Adrenal gland (tissue), 5 donors: ENCODE measurements at regions not wholly inside any gene's neighbourhood (a gene's known extent, or its start where the extent isn't known, plus 50 kb on each side); places are given as distances from the start of the nearest gene placed in this dataset.

Experiments
- POLR2A ChIP-seq, 2 donors: fragments of 450-650 bp; IDR thresholded peaks; one replicate each; pipeline ENCODE4 v1.6.1; 2017; ENCODE audit warnings: antibody characterized with exemption in 2 of 2, mild to moderate bottlenecking in 2 of 2, moderate library complexity in 1 of 2
- TF ChIP-seq, protein P1 (sequence below), 6 experiments: fragments of 450-650 bp in 4 of 6; fragments of 200-600 bp in 2 of 6; sonication (generic) in 1 of 6; IDR thresholded peaks; 1 replicate in 5 of 6; 2 replicates in 1 of 6; pipeline versions ENCODE4 v1.5.1 to v1.8.0; 2016 to 2021; ENCODE audit warnings: antibody characterized with exemption in 6 of 6, mild to moderate bottlenecking in 2 of 6, moderate library complexity in 1 of 6
- donor health status: DM: no; HTN: no; CAD: no.

GRCh38 chr9:84575705-84576104, 93.8 kb upstream of the NTRK2 start:
- TF ChIP-seq, protein P1, sequence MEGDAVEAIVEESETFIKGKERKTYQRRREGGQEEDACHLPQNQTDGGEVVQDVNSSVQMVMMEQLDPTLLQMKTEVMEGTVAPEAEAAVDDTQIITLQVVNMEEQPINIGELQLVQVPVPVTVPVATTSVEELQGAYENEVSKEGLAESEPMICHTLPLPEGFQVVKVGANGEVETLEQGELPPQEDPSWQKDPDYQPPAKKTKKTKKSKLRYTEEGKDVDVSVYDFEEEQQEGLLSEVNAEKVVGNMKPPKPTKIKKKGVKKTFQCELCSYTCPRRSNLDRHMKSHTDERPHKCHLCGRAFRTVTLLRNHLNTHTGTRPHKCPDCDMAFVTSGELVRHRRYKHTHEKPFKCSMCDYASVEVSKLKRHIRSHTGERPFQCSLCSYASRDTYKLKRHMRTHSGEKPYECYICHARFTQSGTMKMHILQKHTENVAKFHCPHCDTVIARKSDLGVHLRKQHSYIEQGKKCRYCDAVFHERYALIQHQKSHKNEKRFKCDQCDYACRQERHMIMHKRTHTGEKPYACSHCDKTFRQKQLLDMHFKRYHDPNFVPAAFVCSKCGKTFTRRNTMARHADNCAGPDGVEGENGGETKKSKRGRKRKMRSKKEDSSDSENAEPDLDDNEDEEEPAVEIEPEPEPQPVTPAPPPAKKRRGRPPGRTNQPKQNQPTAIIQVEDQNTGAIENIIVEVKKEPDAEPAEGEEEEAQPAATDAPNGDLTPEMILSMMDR (IDR thresholded peaks at IDR 0.05), result no peak
- TF ChIP-seq POLR2A (IDR thresholded peaks at IDR 0.05), result no peak
